ENCODE measurements at regions not wholly inside any gene's neighbourhood (a gene's known extent, or its start where the extent isn't known, plus 50 kb on each side); places are given as distances from the start of the nearest gene placed in this dataset.

GRCh38 chr10:33680036-33680435 is 345.6 kb upstream of the NRP1 start:
- H3K36me3 ChIP-seq (replicated peaks in 1 of 2), result no peaks in the 10 kb centered on the region
- no peaks in the 10 kb centered on the region for H3K27me3 ChIP-seq
- H3K27ac ChIP-seq, result no peak overlapping the region
- H3K9me3 ChIP-seq (replicated peaks in 1 of 3), result no peaks in the 10 kb centered on the region
- intact Hi-C loops (cut with DNase I), result no loop called here
- TF ChIP-seq POLR2A (IDR thresholded peaks at IDR 0.05), result no peak
- TF ChIP-seq, protein P1, sequence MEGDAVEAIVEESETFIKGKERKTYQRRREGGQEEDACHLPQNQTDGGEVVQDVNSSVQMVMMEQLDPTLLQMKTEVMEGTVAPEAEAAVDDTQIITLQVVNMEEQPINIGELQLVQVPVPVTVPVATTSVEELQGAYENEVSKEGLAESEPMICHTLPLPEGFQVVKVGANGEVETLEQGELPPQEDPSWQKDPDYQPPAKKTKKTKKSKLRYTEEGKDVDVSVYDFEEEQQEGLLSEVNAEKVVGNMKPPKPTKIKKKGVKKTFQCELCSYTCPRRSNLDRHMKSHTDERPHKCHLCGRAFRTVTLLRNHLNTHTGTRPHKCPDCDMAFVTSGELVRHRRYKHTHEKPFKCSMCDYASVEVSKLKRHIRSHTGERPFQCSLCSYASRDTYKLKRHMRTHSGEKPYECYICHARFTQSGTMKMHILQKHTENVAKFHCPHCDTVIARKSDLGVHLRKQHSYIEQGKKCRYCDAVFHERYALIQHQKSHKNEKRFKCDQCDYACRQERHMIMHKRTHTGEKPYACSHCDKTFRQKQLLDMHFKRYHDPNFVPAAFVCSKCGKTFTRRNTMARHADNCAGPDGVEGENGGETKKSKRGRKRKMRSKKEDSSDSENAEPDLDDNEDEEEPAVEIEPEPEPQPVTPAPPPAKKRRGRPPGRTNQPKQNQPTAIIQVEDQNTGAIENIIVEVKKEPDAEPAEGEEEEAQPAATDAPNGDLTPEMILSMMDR (IDR thresholded peaks at IDR 0.05), result no peak
- H3K4me3 ChIP-seq, result no peak overlapping the region
- DNase-seq, result no peak
- peaks cover 0 to 6% of the 10 kb centered on the region in 2 donors for H3K4me1 ChIP-seq (replicated peaks in 1 of 2)
- 71 to 82% (median 77%) methylated on average over 5 of the region's 5 CpGs for WGBS, 4 donors

DNA sequence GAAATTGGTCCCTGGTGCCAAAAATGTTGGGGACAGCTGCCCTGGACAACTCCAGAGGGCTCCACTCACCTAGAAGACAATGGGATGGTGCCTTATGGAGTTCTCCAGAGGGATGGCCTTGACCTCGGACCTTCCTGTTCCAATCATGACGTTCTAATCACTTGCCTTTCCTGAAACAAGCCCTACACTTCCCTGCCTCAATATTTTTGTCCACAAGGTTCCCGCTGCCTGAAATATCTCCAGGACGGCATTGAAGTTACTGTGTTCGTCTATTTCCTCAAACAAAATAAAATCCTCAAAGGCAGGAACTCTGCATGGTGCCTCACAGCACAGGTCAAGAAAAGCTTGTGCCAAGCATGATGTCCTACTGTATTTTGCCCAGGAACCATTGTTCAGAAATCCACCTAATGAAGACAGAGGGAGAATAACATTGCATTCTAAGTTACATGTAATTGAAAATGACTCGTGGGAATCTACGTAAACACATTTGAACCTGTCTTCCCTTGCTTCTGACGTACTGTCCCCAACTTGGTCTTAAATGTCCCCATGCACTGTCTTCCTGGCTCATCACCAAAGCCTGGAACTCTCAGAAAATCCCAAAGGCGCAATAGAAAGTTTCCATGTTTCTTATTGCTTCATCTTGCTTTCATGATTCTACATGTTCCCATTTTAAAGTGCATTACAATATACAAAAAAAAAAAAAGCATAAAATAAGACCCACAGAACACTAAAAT is 342.3 kb upstream of the NRP1 start:
- 70 to 77% (median 72%) methylated on average over 9 of the region's 9 CpGs for WGBS, 4 donors
- Histone ChIP-seq H3K9me3 (replicated peaks in 1 of 3) (no peaks in the 10 kb centered on the region), H3K4me3 (no peak overlapping the region), H3K4me1 (replicated peaks in 1 of 2) (peaks cover 0 to 6% of the 10 kb centered on the region in 2 donors), H3K27me3 (no peaks in the 10 kb centered on the region), H3K27ac (no peak overlapping the region), H3K36me3 (replicated peaks in 1 of 2) (no peaks in the 10 kb centered on the region)
- peak in 5 of 7 donors; percentile 25 to 76 (median 35) for DNase-seq
- TF ChIP-seq POLR2A (IDR thresholded peaks at IDR 0.05), result no peak
- TF ChIP-seq, protein P1 (IDR thresholded peaks at IDR 0.05), result no peak
- intact Hi-C loops (cut with DNase I), result no loop called here

DNA sequence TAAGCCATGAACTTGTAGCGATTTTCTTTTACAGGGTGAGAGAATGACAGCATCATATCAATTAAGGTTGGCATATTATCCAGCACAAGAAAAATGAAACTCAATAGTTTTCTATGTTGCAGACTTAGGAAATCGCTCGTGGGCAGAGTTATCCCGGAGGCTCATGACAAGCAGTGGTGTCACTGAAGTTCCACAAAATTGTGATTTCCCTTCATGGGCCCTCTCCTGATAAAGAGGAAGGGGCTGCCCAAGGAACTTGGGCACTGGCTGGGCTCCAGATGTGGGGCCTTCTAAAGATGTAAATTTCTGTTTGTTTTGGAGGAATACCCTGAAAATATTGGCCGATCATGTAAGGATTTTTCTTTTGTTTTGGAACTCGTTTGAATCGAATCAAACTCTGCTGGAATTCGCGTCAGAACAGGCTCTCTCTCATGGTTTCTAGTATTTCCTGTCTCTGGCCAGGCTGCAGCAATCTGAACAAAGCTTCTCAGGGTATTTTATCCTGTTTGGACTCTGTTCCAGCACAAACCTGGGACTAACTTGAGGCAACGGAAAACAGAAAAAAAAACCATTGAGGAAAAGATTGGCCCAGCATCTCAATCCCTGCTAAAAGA is 340.6 kb upstream of the NRP1 start:
- H3K4me3 ChIP-seq, result peak overlapping the region in 1 of 4 donors; percentile 32
- intact Hi-C loops (cut with DNase I), result no loop called here
- no peak for DNase-seq
- no peaks in the 10 kb centered on the region for H3K27me3 ChIP-seq
- no peaks in the 10 kb centered on the region for H3K36me3 ChIP-seq (replicated peaks in 1 of 2)
- H3K9me3 ChIP-seq (replicated peaks in 1 of 3), result no peaks in the 10 kb centered on the region
- peaks cover 0 to 6% of the 10 kb centered on the region in 2 donors for H3K4me1 ChIP-seq (replicated peaks in 1 of 2)
- H3K27ac ChIP-seq, result peak overlapping the region in 1 of 5 donors; percentile 35
- WGBS, 4 donors, result 64 to 73% (median 67%) methylated on average over 10 of the region's 10 CpGs
- TF ChIP-seq, protein P1 (IDR thresholded peaks at IDR 0.05), result no peak
- no peak for TF ChIP-seq POLR2A (IDR thresholded peaks at IDR 0.05)

GRCh38 chr10:33674491-33674890 is 340.0 kb upstream of the NRP1 start:
- intact Hi-C loops (cut with DNase I), result no loop called here

More at GRCh38 chr10:33674491-33674890, 340.0 kb upstream of the NRP1 start:
- DNase-seq, result no peak
- TF ChIP-seq, protein P1 (IDR thresholded peaks at IDR 0.05), result no peak
- no peak for TF ChIP-seq POLR2A (IDR thresholded peaks at IDR 0.05)
- no peaks in the 10 kb centered on the region for H3K9me3 ChIP-seq (replicated peaks in 1 of 3)
- H3K4me3 ChIP-seq, result no peak overlapping the region
- no peak overlapping the region for H3K27ac ChIP-seq
- no peaks in the 10 kb centered on the region for H3K36me3 ChIP-seq (replicated peaks in 1 of 2)
- 85 to 93% (median 88%) methylated on average over 2 of the region's 2 CpGs for WGBS, 4 donors
- no peaks in the 10 kb centered on the region for H3K27me3 ChIP-seq
- H3K4me1 ChIP-seq (replicated peaks in 1 of 2), result peaks cover 0 to 6% of the 10 kb centered on the region in 2 donors

All from adrenal gland (tissue), 9 donors.